ENCODE measurements at regions not wholly inside any gene's neighbourhood (a gene's known extent, or its start where the extent isn't known, plus 50 kb on each side); places are given as distances from the start of the nearest gene placed in this dataset.

GRCh38 chr12:107998863-107999262 is 130.2 kb upstream of the WSCD2 start:
- Histone ChIP-seq H3K9me3 (ENCODE audit: insufficient read depth, low read length) (no peaks in the 10 kb centered on the region), H2AFZ (ENCODE audit: low read depth, low read length) (no peak overlapping the region), H3K4me1 (ENCODE audit: low read length) (no peaks in the 10 kb centered on the region), H3K4me2 (ENCODE audit: low read length) (no peak overlapping the region), H3K9ac (ENCODE audit: low read length) (no peak overlapping the region), H3K27ac (ENCODE audit: low read length) (no peak overlapping the region), H4K20me1 (ENCODE audit: insufficient read depth, low read length) (no peaks in the 10 kb centered on the region), H3K4me3 (ENCODE audit: low read length) (no peak overlapping the region), H3K36me3 (replicated peaks; ENCODE audit: low read depth, low read length) (no peaks in the 10 kb centered on the region), H3K79me2 (ENCODE audit: low read length) (no peaks in the 10 kb centered on the region), H3K27me3 (ENCODE audit: low read depth, low read length) (peaks cover 36% of the 10 kb centered on the region)
- TF ChIP-seq EZH2phosphoT487 (IDR thresholded peaks at IDR 0.05; ENCODE audit: low read depth), result no peak
- TF ChIP-seq, protein P1, sequence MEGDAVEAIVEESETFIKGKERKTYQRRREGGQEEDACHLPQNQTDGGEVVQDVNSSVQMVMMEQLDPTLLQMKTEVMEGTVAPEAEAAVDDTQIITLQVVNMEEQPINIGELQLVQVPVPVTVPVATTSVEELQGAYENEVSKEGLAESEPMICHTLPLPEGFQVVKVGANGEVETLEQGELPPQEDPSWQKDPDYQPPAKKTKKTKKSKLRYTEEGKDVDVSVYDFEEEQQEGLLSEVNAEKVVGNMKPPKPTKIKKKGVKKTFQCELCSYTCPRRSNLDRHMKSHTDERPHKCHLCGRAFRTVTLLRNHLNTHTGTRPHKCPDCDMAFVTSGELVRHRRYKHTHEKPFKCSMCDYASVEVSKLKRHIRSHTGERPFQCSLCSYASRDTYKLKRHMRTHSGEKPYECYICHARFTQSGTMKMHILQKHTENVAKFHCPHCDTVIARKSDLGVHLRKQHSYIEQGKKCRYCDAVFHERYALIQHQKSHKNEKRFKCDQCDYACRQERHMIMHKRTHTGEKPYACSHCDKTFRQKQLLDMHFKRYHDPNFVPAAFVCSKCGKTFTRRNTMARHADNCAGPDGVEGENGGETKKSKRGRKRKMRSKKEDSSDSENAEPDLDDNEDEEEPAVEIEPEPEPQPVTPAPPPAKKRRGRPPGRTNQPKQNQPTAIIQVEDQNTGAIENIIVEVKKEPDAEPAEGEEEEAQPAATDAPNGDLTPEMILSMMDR (IDR thresholded peaks at IDR 0.05; ENCODE audit: low read depth, low read length), result no peak

- H3K4me3 ChIP-seq (ENCODE audit: low read length), result no peak overlapping the region
- peaks cover 30% of the 10 kb centered on the region for H3K27me3 ChIP-seq (ENCODE audit: low read depth, low read length)
- H3K27ac ChIP-seq (ENCODE audit: low read length), result no peak overlapping the region
- H3K9me3 ChIP-seq (ENCODE audit: insufficient read depth, low read length), result no peaks in the 10 kb centered on the region
- no peak overlapping the region for H3K9ac ChIP-seq (ENCODE audit: low read length)
- TF ChIP-seq, protein P1 (IDR thresholded peaks at IDR 0.05; ENCODE audit: low read depth, low read length), result no peak
- no peak for TF ChIP-seq EZH2phosphoT487 (IDR thresholded peaks at IDR 0.05; ENCODE audit: low read depth)
- H3K79me2 ChIP-seq (ENCODE audit: low read length), result no peaks in the 10 kb centered on the region
- H3K4me2 ChIP-seq (ENCODE audit: low read length), result no peak overlapping the region
- no peak overlapping the region for H2AFZ ChIP-seq (ENCODE audit: low read depth, low read length)
- H3K36me3 ChIP-seq (replicated peaks; ENCODE audit: low read depth, low read length), result no peaks in the 10 kb centered on the region
- H4K20me1 ChIP-seq (ENCODE audit: insufficient read depth, low read length), result peaks cover 3% of the 10 kb centered on the region; the same call in 1 of the 2 replicates
- no peaks in the 10 kb centered on the region for H3K4me1 ChIP-seq (ENCODE audit: low read length)
Measured at GRCh38 chr12:108000111-108000510, 129.0 kb upstream of the WSCD2 start.

DNA sequence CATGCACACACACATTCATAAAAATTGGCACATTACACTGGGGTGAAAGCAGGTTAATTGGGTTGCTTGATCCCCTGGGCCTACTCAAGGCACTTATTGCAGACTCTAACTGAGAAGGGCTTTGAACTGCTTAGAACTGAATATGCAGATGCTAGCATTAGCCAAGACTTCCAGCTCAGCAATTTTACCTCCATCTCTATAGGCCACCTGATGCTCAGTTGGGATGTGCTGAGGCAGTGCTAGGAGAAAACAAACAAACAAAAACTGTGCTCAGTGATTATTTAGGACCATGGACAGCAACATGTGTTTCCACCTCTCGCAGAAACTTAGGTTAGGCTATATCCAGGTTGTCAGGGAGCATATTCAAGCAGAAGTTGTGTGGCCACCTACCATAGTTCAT is 124.8 kb upstream of the WSCD2 start:
- no peak overlapping the region for H3K27ac ChIP-seq (ENCODE audit: low read length)
- H3K4me2 ChIP-seq (ENCODE audit: low read length), result no peak overlapping the region
- H3K4me1 ChIP-seq (ENCODE audit: low read length), result no peaks in the 10 kb centered on the region
- peaks cover 33% of the 10 kb centered on the region; the same call in 1 of the 2 replicates for H3K27me3 ChIP-seq (ENCODE audit: low read depth, low read length)
- no peak overlapping the region for H2AFZ ChIP-seq (ENCODE audit: low read depth, low read length)
- H3K4me3 ChIP-seq (ENCODE audit: low read length), result no peak overlapping the region
- TF ChIP-seq, protein P1 (IDR thresholded peaks at IDR 0.05; ENCODE audit: low read depth, low read length), result no peak
- no peak for TF ChIP-seq EZH2phosphoT487 (IDR thresholded peaks at IDR 0.05; ENCODE audit: low read depth)
- H3K36me3 ChIP-seq (replicated peaks; ENCODE audit: low read depth, low read length), result no peaks in the 10 kb centered on the region
- no peak overlapping the region for H3K9ac ChIP-seq (ENCODE audit: low read length)
- peaks cover 3% of the 10 kb centered on the region; the same call in 1 of the 2 replicates for H4K20me1 ChIP-seq (ENCODE audit: insufficient read depth, low read length)
- H3K9me3 ChIP-seq (ENCODE audit: insufficient read depth, low read length), result no peaks in the 10 kb centered on the region
- H3K79me2 ChIP-seq (ENCODE audit: low read length), result no peaks in the 10 kb centered on the region

GRCh38 chr12:108008163-108008905 is 120.8 kb upstream of the WSCD2 start:
- H2AFZ ChIP-seq (ENCODE audit: low read depth, low read length), result no peak overlapping the region
- peaks cover 47% of the 10 kb centered on the region for H3K27me3 ChIP-seq (ENCODE audit: low read depth, low read length)
- no peak overlapping the region for H3K9ac ChIP-seq (ENCODE audit: low read length)
- TF ChIP-seq EZH2phosphoT487 (IDR thresholded peaks at IDR 0.05; ENCODE audit: low read depth), result no peak
- TF ChIP-seq, protein P1 (IDR thresholded peaks at IDR 0.05; ENCODE audit: low read depth, low read length), result no peak
- H3K4me2 ChIP-seq (ENCODE audit: low read length), result no peak overlapping the region
- H3K4me1 ChIP-seq (ENCODE audit: low read length), result no peaks in the 10 kb centered on the region
- no peak overlapping the region for H3K27ac ChIP-seq (ENCODE audit: low read length)
- H3K79me2 ChIP-seq (ENCODE audit: low read length), result no peaks in the 10 kb centered on the region
- no peaks in the 10 kb centered on the region for H3K9me3 ChIP-seq (ENCODE audit: insufficient read depth, low read length)
- H3K4me3 ChIP-seq (ENCODE audit: low read length), result no peak overlapping the region
- H4K20me1 ChIP-seq (ENCODE audit: insufficient read depth, low read length), result peaks cover 3% of the 10 kb centered on the region; the same call in 1 of the 2 replicates
- no peaks in the 10 kb centered on the region for H3K36me3 ChIP-seq (replicated peaks; ENCODE audit: low read depth, low read length)
